ENCODE measurements at regions not wholly inside any gene's neighbourhood (a gene's known extent, or its start where the extent isn't known, plus 50 kb on each side); places are given as distances from the start of the nearest gene placed in this dataset.

DNA sequence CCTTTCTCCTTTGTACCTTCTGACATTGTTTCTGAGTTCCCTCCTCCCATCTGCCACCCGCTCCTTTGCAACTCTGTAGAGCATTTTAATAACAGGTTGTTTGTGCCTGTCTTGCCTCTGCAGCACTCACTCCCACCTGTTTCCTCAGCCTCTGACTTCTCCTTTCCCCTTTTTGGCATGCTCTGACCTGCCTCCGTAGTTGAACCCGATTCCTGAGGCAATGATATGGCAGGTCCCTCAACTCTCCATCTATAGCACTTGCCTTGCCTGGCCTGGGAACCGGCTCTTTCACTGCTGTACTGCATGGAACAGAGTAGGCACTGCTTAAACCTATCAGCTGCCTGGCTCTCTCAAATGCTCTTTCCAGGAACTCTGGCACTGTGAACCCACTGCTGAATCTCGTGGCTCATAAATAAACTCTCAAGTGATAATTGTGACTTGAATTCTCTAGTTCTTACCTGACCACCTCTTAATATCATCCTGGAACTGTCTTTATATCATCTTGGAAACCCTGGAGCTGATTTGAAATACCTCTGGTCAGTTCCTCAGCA, 50.3 kb downstream of the UTRN start:
- DNase-seq, result no peak

DNA sequence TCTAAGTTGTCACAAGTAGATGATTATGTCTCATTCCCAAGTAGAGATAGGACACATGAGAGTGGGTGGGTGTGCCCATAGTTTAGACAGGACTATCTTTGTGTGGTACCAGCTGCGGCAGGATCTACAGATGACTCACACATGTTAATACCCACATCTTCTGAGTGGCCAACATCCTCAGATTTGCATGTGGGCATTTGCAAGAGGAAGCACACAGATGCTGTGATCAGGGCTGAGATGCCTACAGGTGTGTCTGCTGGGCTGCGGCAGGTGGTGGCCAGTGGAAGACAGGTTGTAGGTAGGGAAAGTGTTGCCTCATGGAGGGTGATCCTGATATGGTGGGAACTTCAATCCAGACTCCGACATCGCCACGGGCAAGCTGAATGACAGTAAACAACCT, 50.8 kb downstream of the UTRN start:
- no peak for DNase-seq

DNA sequence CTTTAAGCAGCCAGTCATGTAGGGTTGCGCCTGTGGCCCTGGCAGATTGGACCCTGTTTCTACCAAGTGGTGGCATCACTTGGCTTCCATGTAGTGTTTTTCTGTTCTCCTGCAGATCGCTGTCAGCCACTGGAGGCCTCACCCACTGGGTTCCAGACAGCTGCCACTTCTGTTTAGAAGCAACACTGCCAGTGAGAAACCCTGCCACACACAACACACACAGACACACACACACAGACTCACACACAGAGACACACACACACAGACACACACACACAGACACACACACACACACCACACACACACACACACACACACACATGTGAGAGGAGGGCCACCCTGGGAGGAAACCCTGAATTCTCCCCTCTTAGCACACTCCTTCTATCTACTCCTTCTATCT, 51.8 kb downstream of the UTRN start:
- no peak for DNase-seq

DNA sequence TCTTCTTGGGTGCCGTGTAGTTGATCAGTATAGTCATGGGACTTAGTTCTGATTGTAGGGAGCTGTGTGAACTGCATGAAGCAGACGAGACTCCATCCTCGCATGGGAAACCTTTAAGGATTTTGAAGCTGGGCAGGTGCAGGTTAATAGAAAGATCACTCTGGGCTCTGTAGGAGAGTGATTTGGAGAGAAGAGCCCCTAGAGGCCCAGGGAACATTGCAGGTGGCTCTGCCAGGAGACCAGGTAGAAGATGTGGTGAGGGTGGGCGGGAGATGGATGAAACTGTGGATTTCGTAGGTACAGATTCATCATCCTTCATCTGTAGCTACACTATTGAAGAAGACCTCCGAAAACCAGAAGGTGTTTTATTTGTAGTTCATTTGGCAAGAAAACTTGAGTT, 53.3 kb downstream of the UTRN start:
- no peak for DNase-seq

DNA sequence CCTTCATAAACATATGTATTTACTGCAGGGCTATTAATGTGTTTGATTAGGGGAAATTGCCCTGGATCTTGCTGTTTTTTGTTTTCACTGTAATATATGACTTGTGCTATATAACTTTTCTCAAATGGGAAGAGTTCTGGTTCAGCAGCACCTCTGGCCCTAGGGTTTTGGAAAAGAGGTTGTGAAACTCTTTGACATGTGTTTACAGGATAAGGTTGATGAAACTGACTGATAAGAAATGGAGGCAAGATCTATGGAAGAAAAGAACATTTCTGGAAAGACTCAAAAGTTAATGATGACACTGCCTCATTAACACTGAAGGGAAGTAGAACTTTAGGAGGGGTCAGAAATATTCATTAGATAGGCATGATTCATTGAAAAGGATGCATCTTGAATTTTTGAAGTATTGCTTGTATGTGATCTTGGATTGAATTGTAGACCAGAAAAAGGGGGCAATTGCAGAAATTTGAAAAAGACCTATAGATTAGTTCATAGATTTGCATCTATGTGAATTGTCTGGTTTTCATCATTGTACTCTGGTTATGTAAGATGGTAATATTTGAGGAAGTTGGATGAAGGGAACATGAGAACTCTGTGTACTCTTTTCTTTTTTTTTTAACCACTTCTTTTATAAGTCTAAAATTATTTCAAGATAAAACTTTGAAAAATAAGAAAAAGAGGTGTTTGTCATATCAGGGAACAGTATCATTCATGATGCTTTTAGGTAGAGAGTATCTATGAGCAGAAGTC, 54.0 kb downstream of the UTRN start:
- no peak for DNase-seq

DNA sequence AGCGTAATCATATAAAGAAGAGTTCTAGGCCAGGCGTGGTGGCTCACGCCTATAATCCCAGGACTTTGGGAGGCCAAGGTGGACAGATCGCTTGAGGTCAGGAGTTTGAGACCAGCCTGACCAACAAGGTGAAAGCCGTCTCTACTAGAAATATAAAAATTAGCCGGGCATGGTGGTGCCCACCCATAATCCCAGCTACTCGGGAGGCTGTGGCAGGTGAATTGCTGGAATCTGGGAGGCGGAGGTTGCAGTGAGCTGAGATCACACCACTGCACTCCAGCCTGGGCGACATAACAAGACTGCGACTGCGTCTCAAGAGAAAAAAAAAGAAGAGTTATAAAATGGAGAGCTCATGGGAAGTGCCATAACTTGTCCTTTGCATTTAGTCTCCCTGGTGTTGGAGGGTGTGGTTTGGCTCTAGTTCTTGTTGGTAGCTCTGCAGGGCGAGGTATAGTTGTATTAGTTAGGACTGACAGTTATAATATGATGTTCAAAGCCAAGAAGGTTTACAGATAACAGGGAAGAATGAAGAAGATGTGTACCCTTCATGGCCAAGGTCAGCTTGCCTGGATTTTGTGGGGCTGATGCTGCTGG, 54.8 kb downstream of the UTRN start:
- DNase-seq, result no peak

DNA sequence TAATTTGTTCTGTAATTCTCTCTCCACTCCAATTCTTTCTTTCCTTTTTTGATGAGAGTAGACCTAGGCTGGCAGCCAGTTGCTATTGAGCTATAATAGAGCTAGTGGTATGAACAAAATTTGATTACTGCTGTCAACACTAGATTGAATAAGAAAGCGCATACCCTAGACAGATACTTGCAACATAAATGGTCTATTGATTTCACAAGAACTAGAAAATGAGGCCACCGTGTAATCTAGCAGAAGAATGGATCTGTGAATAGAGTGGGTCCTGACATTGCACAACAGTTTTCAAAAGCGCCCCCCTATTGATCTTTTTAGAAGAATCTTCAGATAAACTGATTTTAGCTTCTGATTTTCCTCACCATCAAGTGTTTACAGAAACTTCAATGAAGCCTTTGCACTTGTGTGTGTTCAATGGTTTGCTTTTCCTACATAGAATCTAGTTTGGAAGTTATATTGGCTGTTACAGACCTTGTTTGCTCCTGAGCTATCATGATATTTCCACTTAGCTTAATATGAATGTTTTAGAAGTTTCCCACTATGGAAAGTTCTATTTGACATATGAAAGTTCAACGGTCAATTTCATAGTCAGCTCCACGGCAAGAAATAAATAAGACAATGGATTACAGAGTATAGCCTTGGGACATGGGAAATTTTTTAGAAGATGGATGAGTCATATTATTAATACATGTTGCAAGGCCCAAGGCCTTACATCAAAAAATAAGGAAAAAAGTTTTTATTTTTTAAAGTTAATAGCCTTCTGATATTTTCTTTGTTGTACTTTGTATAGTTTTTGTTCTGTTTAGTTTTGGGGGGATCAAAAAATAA, 55.6 kb downstream of the UTRN start:
- DNase-seq, result no peak

DNA sequence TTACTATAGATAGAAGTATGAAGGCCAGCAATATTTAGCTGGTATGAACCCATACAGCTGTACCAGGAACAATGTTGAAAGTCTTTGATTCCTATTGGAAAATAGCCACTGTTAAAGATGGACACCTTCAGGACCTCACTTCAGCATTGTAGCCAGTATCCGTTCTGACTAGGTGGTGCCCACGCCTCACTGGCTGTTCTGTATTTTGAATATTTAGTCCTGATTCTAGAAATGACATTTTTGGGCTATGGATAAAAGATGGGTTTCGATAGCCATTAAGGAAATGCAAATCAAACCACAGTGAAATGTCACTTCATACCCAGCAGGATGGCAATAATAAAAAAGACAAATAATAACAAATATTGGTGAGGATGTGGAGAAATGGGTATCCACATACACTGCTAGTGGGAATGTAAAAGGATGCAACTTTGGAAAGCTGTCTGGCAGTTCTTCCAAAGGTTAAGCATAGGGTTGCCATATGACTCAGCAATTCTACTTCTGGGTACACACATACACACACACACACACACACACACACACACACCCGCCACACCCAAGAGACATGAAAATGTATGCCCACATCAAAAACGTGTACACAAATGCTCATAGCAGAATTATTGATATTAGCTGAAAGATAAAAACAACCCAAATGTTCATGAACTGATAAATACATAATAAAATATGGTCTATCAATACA, 56.8 kb downstream of the UTRN start:
- DNase-seq, result no peak

DNA sequence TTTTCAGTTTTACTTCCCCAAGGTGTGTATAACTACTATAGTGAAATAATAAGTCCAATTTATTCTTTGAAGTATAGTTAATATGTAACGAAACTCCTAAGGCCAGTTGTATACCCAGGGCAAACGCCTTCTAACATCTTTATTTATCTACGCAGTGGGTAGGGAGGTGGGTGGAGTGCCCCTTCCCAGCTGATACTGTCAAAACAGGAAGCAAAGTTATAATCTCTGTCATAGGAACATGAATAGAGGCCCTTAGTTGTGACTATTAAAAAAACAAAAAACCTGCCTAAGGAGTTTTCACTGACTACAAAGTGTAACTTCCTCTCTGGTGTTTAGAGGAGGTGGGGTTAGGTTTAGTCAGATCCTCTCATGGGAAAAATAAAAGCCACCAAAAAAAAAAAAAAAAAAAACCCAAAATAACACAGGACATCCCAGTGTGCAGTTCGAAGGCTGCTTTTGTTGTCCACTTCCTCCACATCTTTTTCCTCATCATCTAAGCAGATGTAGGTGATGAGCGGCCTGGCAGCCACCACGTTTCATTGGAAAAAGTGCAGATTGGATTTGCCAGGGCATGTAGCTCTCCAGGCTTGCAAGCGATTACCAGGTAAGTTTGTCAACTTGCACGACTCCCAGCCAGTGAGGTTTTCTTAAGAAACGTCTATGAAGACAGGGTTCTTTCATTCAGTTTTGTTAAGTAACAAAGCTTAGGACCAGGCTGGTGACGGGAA, 58.7 kb downstream of the UTRN start:
- DNase-seq, result no peak

DNA sequence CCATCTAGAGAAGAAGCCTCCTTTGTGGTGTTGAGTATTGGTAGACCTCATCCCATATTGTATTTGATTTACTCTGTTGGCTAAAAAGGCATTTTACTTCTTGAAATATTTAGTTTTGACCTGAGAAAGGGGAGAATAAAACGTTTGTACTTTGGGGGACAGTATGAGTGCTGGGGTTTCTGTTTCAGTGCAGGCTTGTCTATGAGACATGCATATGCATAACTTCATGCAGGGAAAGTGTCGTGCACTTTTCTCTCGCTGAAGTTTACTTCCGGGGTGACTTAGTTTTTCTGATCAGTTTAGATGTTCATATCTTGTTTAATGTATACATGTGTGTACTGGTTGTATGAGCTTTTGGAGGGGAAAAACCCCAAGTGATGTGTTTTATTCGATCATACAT, 59.5 kb downstream of the UTRN start:
- no peak for DNase-seq

DNA sequence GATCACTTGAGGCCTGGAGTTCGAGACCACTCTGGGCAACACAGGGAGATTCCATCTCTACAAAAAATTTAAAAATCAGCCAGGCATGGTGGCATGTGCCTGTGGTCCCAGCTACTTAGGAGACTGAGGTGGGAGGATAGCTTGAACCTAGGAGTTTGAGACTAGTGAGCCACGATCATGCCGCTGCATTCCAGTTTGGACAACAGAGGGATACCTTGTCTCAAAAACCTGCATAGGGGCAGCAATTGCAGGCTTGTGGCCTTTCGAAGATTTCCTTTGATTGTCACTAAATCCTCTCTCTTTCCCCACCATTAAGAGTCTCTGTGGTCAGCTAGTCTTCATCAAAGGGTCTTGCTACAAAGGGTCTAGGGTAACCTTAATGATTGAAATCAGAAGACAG, 60.3 kb downstream of the UTRN start:
- no peak for DNase-seq

DNA sequence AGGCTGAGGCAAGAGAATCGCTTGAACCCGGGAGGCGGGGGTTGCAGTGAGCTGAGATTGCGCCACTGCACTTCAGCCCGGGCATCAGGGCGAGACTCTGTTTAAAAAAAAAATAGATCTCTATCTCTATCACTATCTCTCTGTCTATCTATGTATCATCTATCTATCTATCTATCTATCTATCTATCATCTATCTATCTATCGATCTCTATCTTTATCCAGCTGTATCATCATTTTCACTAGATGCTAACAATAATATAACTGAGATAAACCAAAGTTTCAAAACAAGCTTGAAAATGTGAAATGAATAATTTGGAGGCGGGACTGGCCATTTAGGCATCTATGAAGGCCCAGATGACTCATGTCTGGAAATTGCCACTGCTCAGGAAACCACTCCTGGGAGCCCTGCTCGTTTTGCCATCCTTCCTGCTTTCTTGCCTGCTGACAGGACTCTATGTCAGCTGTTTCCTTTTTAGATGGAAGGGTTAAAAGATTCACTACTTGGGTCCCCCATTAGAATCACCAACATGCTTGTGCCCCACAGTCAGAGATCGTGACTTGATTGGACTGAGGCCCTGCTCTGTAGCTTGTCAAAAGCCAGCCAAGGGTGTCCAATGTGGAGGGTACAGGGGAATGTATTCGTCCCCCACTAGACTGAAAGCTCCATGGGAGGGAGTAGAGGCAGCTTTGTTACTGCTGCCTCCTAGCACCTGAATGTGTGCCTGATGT, 61.7 kb downstream of the UTRN start:
- no peak for DNase-seq

DNA sequence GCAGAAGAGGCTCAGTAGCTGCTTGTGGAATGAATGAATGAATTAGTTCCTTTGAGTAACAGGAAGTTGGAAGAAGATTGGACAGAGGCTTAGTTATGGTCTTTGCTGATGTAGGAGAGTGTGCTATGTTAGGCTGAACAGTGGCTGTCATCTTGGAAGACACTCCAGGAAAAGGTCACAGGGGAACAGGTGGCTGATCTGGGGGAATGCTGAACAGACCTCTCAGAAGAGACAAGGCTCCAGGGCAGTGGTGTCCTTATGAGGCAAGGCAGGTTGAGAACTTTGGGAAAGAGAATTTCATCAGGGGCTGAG, 62.3 kb downstream of the UTRN start:
- no peak for DNase-seq

DNA sequence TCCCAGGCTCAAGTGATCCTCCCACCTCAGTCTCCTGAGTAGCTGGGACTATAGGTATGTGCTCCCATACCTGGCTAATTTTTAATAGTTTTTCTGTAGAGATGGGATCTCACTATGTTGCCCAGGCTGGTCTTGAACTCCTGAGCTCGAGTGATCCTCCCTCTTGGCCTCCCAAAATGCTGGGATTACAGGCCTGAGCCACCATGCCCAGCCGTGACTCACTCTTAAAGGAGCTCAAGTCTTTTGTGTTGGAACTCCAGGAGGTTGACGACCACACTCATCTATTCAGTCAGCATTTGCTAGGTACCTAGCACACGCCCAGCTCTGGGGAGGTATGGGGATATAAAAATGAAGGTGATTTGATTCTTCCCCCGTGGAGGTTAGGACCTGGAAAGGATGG, 62.8 kb downstream of the UTRN start:
- no peak for DNase-seq

DNA sequence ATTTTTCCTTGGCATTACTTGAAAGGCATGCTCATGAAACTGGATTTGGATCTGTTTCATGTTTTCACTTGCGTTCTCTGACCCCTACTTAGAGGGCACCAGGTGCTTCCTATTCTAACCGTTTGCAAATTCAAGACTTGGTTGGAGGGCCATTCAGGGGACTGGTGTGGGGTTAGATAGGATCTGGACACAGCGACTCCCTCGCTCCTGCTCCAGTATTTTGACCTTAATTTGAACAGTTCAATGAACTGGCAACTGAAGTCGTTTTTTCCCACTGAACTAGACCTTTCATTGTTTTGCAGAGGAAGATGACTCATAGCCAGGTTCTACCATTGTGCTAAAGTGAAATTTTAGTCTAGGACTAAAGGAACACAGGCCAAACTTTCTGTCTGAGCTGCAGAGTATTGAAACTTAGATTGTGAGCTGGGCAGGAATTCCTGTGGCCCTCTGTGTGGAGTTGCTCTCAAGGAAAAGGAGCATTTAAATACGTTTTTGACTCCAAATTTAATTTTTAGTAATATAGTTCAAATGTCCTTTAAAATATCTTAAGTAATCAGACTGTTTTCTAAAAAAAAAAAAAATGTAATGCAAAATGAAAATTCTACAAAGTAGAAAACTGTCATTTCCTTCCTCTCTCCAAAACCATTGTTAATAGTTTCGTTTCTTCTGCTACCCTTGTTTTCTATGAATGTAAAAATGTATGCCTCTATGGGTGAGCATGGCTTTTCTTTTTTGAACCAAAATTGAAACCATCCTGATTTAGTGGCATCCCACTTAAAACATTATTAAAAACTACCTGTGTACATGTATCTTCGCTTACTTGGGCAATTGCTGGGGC, 64.8 kb downstream of the UTRN start:
- DNase-seq, result no peak

DNA sequence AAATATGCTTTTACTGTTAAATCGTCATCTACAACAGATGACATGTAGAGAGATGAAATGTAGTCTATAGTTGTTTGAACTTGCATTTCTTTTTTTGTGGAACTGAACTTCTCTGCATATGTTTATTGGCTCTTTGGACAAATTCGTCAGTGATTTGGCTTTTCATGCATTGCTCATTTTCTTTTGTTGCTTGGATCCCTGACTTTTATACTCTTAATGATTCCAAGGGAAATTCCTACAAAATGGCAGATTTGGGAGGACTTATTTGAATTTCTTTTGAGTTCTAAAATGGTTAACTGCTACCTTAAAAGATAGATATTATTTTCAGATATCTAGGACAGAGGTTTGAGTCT, 65.4 kb downstream of the UTRN start:
- DNase-seq, result no peak

DNA sequence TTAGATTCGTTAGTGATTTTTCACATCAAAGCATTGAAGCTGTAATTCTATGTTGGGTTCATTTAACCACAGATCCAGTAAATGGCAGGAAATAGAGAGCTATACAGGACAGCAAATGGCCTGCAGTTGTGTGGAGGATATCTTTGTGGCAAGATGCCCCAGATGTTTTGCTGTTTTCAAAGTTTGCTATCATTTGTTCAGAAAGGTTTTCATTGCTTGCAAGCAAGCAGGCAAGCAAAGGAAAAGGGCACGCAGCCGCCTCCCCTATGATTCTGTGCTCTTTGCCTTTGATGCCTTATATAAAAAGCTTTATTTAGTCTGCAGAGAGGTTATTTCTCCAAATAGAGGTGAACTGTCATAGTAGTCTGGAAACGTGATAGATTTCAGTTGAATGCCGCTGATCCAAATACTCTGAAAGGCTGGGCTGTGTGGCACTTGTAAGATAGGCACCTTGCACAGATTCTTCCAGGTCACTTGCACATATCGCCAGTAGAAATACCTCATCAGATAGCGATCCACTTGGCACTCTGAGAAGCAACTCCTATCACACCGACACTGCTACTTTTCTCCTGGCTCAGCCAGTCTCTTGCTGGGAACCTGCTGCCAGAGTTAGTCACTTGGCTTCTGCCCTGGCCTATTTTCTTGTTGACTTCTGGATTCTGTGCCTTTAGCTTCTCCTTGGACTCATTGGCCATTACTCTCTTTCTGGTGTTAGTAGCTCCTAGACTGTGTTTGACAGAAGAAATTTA, 66.4 kb downstream of the UTRN start:
- no peak for DNase-seq

DNA sequence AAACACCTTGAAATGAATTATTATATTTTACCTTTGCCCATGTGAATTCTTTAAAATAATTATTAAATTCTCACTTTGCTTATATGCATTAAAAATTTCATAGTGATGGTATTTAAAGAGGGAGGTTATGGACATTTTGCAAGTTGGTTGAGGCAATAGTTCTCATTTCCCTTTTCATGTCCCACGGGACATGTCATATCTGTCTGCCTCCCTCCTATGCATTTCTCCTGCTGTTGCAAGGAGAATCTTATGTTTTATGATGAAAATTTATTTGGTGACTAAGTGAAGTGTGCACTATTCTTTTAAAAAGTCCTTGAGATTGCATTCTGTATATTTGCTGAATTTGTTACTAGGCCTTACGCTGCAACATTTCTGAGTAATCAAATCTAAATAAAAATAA, 67.2 kb downstream of the UTRN start:
- DNase-seq, result no peak

DNA sequence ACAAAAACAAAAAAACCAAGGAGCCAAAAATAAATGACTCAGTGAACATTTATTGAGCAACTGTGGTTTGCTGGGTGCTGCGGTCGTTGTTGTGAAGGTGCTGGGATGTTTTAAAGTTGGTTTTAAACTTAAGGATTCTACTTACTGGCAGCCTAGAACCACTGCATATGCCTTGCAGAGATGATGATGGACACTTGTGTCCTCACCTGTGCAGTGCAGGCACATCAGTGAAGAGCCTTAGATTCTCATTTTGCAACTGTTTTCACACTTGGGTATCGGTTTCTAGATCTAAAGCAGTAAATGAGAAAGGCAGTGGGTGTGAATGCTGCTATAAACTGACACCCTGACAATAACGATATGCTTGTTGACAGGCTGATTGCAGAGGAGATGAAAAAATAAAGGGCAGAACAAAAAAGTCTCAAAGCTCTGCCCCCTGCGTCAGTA, 68.8 kb downstream of the UTRN start:
- DNase-seq, result no peak

DNA sequence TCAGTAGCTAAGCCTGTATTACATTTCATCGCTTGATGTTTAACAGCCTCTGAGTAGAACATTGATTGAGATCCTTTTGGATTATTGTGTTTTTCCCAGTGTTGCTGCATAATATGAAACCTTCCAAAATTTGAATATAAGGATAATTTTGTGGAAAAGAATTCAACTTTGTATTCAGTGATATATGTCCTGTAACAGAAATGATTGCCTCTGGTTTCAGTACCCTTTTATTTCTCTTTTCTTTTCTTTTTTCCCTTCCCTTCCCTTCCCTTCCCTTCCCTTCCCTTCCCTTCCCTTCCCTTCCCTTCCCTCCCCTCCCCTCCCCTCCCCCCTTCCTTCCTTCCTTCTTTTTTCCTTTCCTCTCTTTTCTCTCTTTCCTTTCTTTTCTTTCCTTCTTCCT, 74.6 kb downstream of the UTRN start:
- DNase-seq, result no peak

Measured in NCI-H1694 treated with DMSO at 0.1 percent for 48 hours (cell line).